Activated T-helper 17 cell treated with anti-CD3 and anti-CD28 coated beads, Interleukin-2, amount 50 U/mL, for 72 hours (primary cell): ENCODE measurements at regions not wholly inside any gene's neighbourhood (a gene's known extent, or its start where the extent isn't known, plus 50 kb on each side); places are given as distances from the start of the nearest gene placed in this dataset.

Experiments
- ATAC-seq: fragments of 150-1000 bp; cut with Tn5 transposase; replicated peaks from 2 replicates; pipeline ENCODE4 v1.10.0; 2021; ENCODE audit warnings: mild to moderate bottlenecking, moderate library complexity
- H3K27ac Mint-ChIP-seq: one replicate; pipeline ENCODE4 v1.8.0; 2022; ENCODE audit warnings: mixed read lengths
- H3K27me3 Mint-ChIP-seq: one replicate; pipeline ENCODE4 v1.8.0; 2022; ENCODE audit warnings: mixed read lengths
- H3K36me3 Mint-ChIP-seq: one replicate; pipeline ENCODE4 v1.8.0; 2022; ENCODE audit warnings: low read depth, mild to moderate bottlenecking, mixed read lengths
- H3K4me1 Mint-ChIP-seq: one replicate; pipeline ENCODE4 v1.8.0; 2022; ENCODE audit warnings: mixed read lengths
- H3K4me3 Mint-ChIP-seq: one replicate; pipeline ENCODE4 v1.8.0; 2022; ENCODE audit warnings: mild to moderate bottlenecking, mixed read lengths
- H3K9me3 Mint-ChIP-seq: one replicate; pipeline ENCODE4 v1.8.0; 2022; ENCODE audit warnings: mixed read lengths

GRCh38 chr5:52577546-52577945 is 210.2 kb upstream of the ITGA1 start:
- Mint-ChIP-seq H3K4me3 (no peak overlapping the region), H3K4me1 (no peaks in the 10 kb centered on the region), H3K27ac (no peak overlapping the region), H3K9me3 (no peaks in the 10 kb centered on the region), H3K36me3 (no peaks in the 10 kb centered on the region), H3K27me3 (peaks cover 21% of the 10 kb centered on the region)
- ATAC-seq, result no peak

GRCh38 chr5:52579391-52579790 is 208.3 kb upstream of the ITGA1 start:
- Mint-ChIP-seq H3K9me3 (no peaks in the 10 kb centered on the region), H3K36me3 (no peaks in the 10 kb centered on the region), H3K4me3 (no peak overlapping the region), H3K27me3 (peaks cover 21% of the 10 kb centered on the region), H3K27ac (no peak overlapping the region), H3K4me1 (no peaks in the 10 kb centered on the region)
- ATAC-seq, result no peak

GRCh38 chr5:52580921-52581320 is 206.8 kb upstream of the ITGA1 start:
- no peak for ATAC-seq
- no peak overlapping the region for H3K4me3 Mint-ChIP-seq
- H3K36me3 Mint-ChIP-seq, result no peaks in the 10 kb centered on the region
- no peaks in the 10 kb centered on the region for H3K9me3 Mint-ChIP-seq
- no peaks in the 10 kb centered on the region for H3K4me1 Mint-ChIP-seq
- H3K27ac Mint-ChIP-seq, result no peak overlapping the region
- H3K27me3 Mint-ChIP-seq, result peaks cover 21% of the 10 kb centered on the region

GRCh38 chr5:52582313-52582712 is 205.4 kb upstream of the ITGA1 start:
- H3K4me3 Mint-ChIP-seq, result no peak overlapping the region
- no peak for ATAC-seq
- H3K4me1 Mint-ChIP-seq, result no peaks in the 10 kb centered on the region
- no peaks in the 10 kb centered on the region for H3K36me3 Mint-ChIP-seq
- no peaks in the 10 kb centered on the region for H3K9me3 Mint-ChIP-seq
- H3K27me3 Mint-ChIP-seq, result peaks cover 21% of the 10 kb centered on the region
- H3K27ac Mint-ChIP-seq, result no peak overlapping the region

GRCh38 chr5:52587131-52587530 is 200.6 kb upstream of the ITGA1 start:
- Mint-ChIP-seq H3K9me3 (no peaks in the 10 kb centered on the region), H3K27me3 (peaks cover 4% of the 10 kb centered on the region), H3K4me3 (no peak overlapping the region), H3K4me1 (no peaks in the 10 kb centered on the region), H3K36me3 (no peaks in the 10 kb centered on the region), H3K27ac (no peak overlapping the region)
- ATAC-seq, result no peak

GRCh38 chr5:52597625-52598024 is 190.1 kb upstream of the ITGA1 start:
- no peaks in the 10 kb centered on the region for H3K9me3 Mint-ChIP-seq
- H3K27me3 Mint-ChIP-seq, result peaks cover 3% of the 10 kb centered on the region
- H3K36me3 Mint-ChIP-seq, result no peaks in the 10 kb centered on the region
- H3K27ac Mint-ChIP-seq, result no peak overlapping the region
- no peaks in the 10 kb centered on the region for H3K4me1 Mint-ChIP-seq
- no peak for ATAC-seq
- no peak overlapping the region for H3K4me3 Mint-ChIP-seq

- H3K9me3 Mint-ChIP-seq, result no peaks in the 10 kb centered on the region
Observed at GRCh38 chr5:52598968-52599367, 188.7 kb upstream of the ITGA1 start.

GRCh38 chr5:52603778-52604554 is 183.8 kb upstream of the ITGA1 start:
- ATAC-seq, result no peak
- H3K36me3 Mint-ChIP-seq, result no peaks in the 10 kb centered on the region
- H3K27ac Mint-ChIP-seq, result no peak overlapping the region
- no peak overlapping the region for H3K4me3 Mint-ChIP-seq
- H3K4me1 Mint-ChIP-seq, result no peaks in the 10 kb centered on the region
- peaks cover 3% of the 10 kb centered on the region for H3K27me3 Mint-ChIP-seq
- no peaks in the 10 kb centered on the region for H3K9me3 Mint-ChIP-seq

More at GRCh38 chr5:52598968-52599367, 188.7 kb upstream of the ITGA1 start:
- no peaks in the 10 kb centered on the region for H3K36me3 Mint-ChIP-seq
- H3K4me3 Mint-ChIP-seq, result no peak overlapping the region
- ATAC-seq, result no peak
- H3K27me3 Mint-ChIP-seq, result peaks cover 3% of the 10 kb centered on the region
- H3K4me1 Mint-ChIP-seq, result no peaks in the 10 kb centered on the region
- H3K27ac Mint-ChIP-seq, result no peak overlapping the region

GRCh38 chr5:52605317-52606313 is 182.1 kb upstream of the ITGA1 start:
- Mint-ChIP-seq H3K27ac (no peak overlapping the region), H3K4me3 (no peak overlapping the region), H3K4me1 (no peaks in the 10 kb centered on the region), H3K9me3 (no peaks in the 10 kb centered on the region), H3K36me3 (no peaks in the 10 kb centered on the region), H3K27me3 (peaks cover 3% of the 10 kb centered on the region)
- ATAC-seq, result no peak

- Mint-ChIP-seq H3K27ac (no peak overlapping the region), H3K27me3 (peaks cover 3% of the 10 kb centered on the region), H3K36me3 (no peaks in the 10 kb centered on the region), H3K9me3 (no peaks in the 10 kb centered on the region), H3K4me3 (no peak overlapping the region), H3K4me1 (no peaks in the 10 kb centered on the region)
- no peak for ATAC-seq
Observed at GRCh38 chr5:52607227-52607824, 180.4 kb upstream of the ITGA1 start.

GRCh38 chr5:52620315-52620714 is 167.4 kb upstream of the ITGA1 start:
- H3K4me3 Mint-ChIP-seq, result no peak overlapping the region
- H3K9me3 Mint-ChIP-seq, result no peaks in the 10 kb centered on the region
- H3K36me3 Mint-ChIP-seq, result no peaks in the 10 kb centered on the region
- no peaks in the 10 kb centered on the region for H3K4me1 Mint-ChIP-seq
- H3K27ac Mint-ChIP-seq, result no peak overlapping the region
- peaks cover 14% of the 10 kb centered on the region for H3K27me3 Mint-ChIP-seq
- ATAC-seq, result no peak

- Mint-ChIP-seq H3K4me1 (no peaks in the 10 kb centered on the region), H3K36me3 (no peaks in the 10 kb centered on the region), H3K4me3 (no peak overlapping the region), H3K27ac (no peak overlapping the region), H3K9me3 (peaks cover 4% of the 10 kb centered on the region), H3K27me3 (peaks cover 17% of the 10 kb centered on the region)
- no peak for ATAC-seq
Observed at GRCh38 chr5:52623291-52623690, 164.4 kb upstream of the ITGA1 start.

- Mint-ChIP-seq H3K27me3 (peaks cover 17% of the 10 kb centered on the region), H3K9me3 (peaks cover 4% of the 10 kb centered on the region), H3K27ac (no peak overlapping the region), H3K4me3 (no peak overlapping the region), H3K4me1 (no peaks in the 10 kb centered on the region), H3K36me3 (no peaks in the 10 kb centered on the region)
- no peak for ATAC-seq
Observed at GRCh38 chr5:52624291-52624690, 163.4 kb upstream of the ITGA1 start.

GRCh38 chr5:52626312-52626711 is 161.4 kb upstream of the ITGA1 start:
- H3K27me3 Mint-ChIP-seq, result peaks cover 21% of the 10 kb centered on the region
- no peak for ATAC-seq
- H3K36me3 Mint-ChIP-seq, result no peaks in the 10 kb centered on the region
- H3K27ac Mint-ChIP-seq, result no peak overlapping the region
- H3K9me3 Mint-ChIP-seq, result peaks cover 4% of the 10 kb centered on the region
- no peaks in the 10 kb centered on the region for H3K4me1 Mint-ChIP-seq
- H3K4me3 Mint-ChIP-seq, result no peak overlapping the region
